ENCODE measurements at regions not wholly inside any gene's neighbourhood (a gene's known extent, or its start where the extent isn't known, plus 50 kb on each side); places are given as distances from the start of the nearest gene placed in this dataset.

DNA sequence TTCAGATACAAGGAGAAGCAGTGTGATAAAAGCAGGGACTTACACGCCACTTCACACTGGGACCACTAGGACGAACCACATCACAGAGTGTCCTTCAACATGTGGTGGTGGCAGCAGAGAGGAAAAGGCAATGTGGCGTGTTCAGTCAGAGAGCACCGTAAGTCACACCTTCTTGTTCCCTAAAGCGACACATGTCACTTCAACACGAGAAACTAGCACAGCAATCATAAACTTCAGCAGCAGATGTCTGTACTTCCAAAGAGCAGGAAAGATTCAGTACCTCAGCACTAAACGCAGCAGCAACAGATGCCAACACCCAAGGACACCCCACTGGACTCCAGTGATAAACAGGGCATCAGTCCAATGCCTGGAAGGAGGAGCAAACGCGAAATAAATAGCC is 96.7 kb downstream of the AREG start:
- DNase-seq, result no peak
- Mint-ChIP-seq H3K4me3 (no peak overlapping the region), H3K9me3 (no peaks in the 10 kb centered on the region), H3K4me1 (no peaks in the 10 kb centered on the region), H3K27me3 (ENCODE audit: low read depth, poor library complexity) (no peaks in the 10 kb centered on the region), H3K36me3 (ENCODE audit: low read depth) (no peaks in the 10 kb centered on the region), H3K27ac (no peak overlapping the region)
- TF ChIP-seq, protein P1, sequence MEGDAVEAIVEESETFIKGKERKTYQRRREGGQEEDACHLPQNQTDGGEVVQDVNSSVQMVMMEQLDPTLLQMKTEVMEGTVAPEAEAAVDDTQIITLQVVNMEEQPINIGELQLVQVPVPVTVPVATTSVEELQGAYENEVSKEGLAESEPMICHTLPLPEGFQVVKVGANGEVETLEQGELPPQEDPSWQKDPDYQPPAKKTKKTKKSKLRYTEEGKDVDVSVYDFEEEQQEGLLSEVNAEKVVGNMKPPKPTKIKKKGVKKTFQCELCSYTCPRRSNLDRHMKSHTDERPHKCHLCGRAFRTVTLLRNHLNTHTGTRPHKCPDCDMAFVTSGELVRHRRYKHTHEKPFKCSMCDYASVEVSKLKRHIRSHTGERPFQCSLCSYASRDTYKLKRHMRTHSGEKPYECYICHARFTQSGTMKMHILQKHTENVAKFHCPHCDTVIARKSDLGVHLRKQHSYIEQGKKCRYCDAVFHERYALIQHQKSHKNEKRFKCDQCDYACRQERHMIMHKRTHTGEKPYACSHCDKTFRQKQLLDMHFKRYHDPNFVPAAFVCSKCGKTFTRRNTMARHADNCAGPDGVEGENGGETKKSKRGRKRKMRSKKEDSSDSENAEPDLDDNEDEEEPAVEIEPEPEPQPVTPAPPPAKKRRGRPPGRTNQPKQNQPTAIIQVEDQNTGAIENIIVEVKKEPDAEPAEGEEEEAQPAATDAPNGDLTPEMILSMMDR (IDR thresholded peaks at IDR 0.05), result no peak

GRCh38 chr4:74543231-74543781 is 98.4 kb downstream of the AREG start:
- no peaks in the 10 kb centered on the region for H3K36me3 Mint-ChIP-seq (ENCODE audit: low read depth)
- no peak overlapping the region for H3K27ac Mint-ChIP-seq
- no peaks in the 10 kb centered on the region for H3K4me1 Mint-ChIP-seq
- no peaks in the 10 kb centered on the region for H3K27me3 Mint-ChIP-seq (ENCODE audit: low read depth, poor library complexity)
- TF ChIP-seq, protein P1 (IDR thresholded peaks at IDR 0.05), result no peak
- no peaks in the 10 kb centered on the region for H3K9me3 Mint-ChIP-seq
- no peak overlapping the region for H3K4me3 Mint-ChIP-seq
- no peak for DNase-seq

- Mint-ChIP-seq H3K4me1 (no peaks in the 10 kb centered on the region), H3K27me3 (ENCODE audit: low read depth, poor library complexity) (no peaks in the 10 kb centered on the region), H3K27ac (no peak overlapping the region), H3K4me3 (no peak overlapping the region), H3K36me3 (ENCODE audit: low read depth) (no peaks in the 10 kb centered on the region), H3K9me3 (no peaks in the 10 kb centered on the region)
- TF ChIP-seq, protein P1 (IDR thresholded peaks at IDR 0.05), result no peak
- no peak for DNase-seq
Observed at GRCh38 chr4:74543983-74544382, 99.0 kb downstream of the AREG start.

- Mint-ChIP-seq H3K9me3 (no peaks in the 10 kb centered on the region), H3K27me3 (ENCODE audit: low read depth, poor library complexity) (no peaks in the 10 kb centered on the region), H3K4me3 (no peak overlapping the region), H3K36me3 (ENCODE audit: low read depth) (no peaks in the 10 kb centered on the region), H3K4me1 (no peaks in the 10 kb centered on the region), H3K27ac (no peak overlapping the region)
- no peak for DNase-seq
- TF ChIP-seq, protein P1 (IDR thresholded peaks at IDR 0.05), result no peak
Observed at GRCh38 chr4:74544655-74545361, 99.9 kb downstream of the AREG start.

DNA sequence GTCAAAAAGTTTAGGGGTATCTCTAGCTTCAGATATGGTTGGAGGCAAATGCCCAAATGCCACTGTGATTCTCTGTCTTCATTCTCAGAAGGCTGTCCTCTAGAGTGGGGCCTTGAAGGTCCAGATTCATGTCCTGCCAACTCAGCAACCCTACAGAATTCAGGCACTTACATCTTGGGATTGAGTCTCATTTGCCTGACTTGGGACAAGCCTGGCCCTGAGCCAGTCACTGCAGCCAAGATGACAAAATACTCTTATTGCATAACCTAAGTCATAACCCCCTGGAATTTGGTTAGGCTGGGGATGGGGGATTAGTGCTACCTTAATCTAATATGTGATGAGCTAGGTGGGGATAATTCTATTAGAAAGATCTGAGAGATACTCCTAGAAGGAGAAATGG is 100.5 kb downstream of the AREG start:
- TF ChIP-seq, protein P1 (IDR thresholded peaks at IDR 0.05), result no peak
- no peaks in the 10 kb centered on the region for H3K9me3 Mint-ChIP-seq
- no peak for DNase-seq
- no peak overlapping the region for H3K4me3 Mint-ChIP-seq
- H3K36me3 Mint-ChIP-seq (ENCODE audit: low read depth), result no peaks in the 10 kb centered on the region
- no peak overlapping the region for H3K27ac Mint-ChIP-seq
- no peaks in the 10 kb centered on the region for H3K4me1 Mint-ChIP-seq
- no peaks in the 10 kb centered on the region for H3K27me3 Mint-ChIP-seq (ENCODE audit: low read depth, poor library complexity)

DNA sequence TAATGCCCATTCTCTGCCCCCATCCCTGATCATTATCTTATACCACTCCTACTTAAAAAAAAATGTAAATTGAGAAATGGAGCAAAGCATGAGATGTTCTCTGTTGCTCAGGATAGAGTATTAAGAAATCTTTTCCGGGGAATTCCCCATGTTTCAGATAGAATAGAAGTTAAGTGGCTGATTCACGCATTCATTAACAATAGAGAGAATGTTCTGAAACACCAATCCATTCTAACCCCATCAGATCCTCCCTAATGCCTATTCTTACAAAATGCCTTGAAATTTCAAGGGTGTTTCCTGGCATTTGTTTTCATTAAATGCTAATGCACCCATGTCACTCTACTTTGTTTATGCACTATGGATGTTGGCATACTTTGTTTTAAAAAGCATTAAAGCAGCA is 101.1 kb downstream of the AREG start:
- H3K27ac Mint-ChIP-seq, result no peak overlapping the region
- TF ChIP-seq, protein P1 (IDR thresholded peaks at IDR 0.05), result no peak
- no peaks in the 10 kb centered on the region for H3K9me3 Mint-ChIP-seq
- H3K4me1 Mint-ChIP-seq, result no peaks in the 10 kb centered on the region
- no peaks in the 10 kb centered on the region for H3K36me3 Mint-ChIP-seq (ENCODE audit: low read depth)
- no peak overlapping the region for H3K4me3 Mint-ChIP-seq
- no peak for DNase-seq
- H3K27me3 Mint-ChIP-seq (ENCODE audit: low read depth, poor library complexity), result no peaks in the 10 kb centered on the region
